Lung microvascular endothelial cell (primary cell): ENCODE measurements at regions not wholly inside any gene's neighbourhood (a gene's known extent, or its start where the extent isn't known, plus 50 kb on each side); places are given as distances from the start of the nearest gene placed in this dataset.

ENCODE experiments used
- DNase-seq, 2 donors: peaks; one replicate each; pipeline versions ENCODE4 v3.0.0 to v3.0.0-alpha.2; 2010; ENCODE audit warnings: low read depth in 2 of 2

DNA sequence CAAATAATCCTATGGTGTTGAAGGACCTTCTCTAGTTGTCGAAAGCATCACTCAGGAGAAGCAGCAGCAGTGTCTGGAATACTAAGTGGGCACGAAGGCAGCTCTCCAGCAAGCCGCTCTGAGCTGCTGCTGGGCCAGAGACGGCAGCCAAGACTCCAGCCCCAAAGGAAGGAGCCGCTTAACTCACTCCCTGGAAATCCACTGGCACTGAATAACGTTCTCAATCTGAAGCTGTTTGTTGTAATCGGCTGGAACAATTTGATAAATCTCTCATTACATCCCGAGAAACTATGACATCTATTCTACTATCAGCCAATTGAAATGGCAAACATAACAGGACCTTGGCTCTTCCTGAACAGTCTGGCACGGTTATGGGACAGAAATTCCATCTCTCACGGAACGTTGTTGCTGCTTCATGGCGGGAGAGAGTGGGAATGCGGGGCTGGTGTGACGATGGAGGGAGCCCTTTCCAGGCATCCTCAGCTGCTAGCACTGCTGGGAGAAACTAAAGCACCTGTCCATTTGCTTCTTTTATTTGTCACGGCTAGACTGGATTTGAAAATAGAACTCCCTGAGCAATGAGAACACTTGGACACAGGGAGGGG lies 331.5 kb upstream of the RNF32 start:
- DNase-seq: no peak

DNA sequence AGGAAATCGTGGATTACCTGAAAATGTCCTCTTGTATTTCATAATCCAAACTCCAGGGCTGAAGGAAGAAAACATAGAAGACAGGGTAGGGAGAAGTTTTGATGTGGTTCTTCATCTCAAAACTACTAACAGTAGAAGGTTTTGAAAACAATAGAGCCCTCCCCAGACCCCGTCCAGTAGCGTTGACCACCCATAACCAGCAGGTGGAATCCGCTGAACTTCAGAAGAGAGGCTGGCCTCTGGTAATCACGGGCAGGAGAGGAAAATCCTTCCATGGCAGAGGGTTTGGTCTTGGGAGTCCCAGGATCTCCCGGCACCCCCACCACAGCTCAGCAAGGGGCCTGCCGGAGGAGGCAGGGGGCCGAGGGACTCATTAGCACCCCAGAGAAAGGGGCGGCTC lies 333.4 kb upstream of the RNF32 start:
- DNase-seq: no peak

DNA sequence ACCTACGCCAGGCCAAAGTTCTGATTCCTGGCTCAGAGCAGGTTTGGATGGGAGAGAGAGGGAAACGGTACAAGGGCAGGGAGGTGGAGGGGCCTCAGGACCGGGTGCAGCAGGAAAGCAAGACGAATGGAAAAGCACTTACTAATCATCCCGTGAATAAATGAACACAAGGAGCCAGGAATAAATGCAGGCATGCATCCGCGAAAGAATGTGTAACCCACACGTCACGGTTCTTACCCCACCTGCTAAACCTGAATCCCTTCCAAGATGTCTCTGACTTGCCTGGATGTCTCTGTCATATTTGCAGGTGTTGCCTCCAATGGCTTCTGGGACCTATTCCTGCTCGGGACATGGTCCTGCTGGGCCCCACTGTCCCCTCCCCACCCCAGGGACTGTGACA lies 335.2 kb upstream of the RNF32 start:
- DNase-seq: no peak

DNA sequence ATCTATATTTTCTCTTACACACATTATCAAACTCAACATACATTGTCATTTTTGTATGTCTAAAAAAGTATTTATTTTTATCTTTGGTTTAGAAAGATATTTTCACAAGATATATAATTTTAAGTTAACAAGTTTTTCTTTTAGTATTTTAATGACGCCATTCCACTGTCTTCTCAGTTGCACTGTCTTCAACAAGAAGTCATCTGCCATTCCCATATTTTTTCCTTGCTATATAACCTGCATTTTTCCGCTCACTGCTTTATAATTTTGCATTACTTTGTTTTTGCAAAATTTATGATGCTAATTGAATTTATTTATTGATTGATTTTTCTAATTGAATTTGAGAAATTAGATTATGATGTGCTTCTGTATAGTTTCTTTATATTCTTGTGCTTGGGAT lies 357.8 kb upstream of the RNF32 start:
- DNase-seq: no peak

DNA sequence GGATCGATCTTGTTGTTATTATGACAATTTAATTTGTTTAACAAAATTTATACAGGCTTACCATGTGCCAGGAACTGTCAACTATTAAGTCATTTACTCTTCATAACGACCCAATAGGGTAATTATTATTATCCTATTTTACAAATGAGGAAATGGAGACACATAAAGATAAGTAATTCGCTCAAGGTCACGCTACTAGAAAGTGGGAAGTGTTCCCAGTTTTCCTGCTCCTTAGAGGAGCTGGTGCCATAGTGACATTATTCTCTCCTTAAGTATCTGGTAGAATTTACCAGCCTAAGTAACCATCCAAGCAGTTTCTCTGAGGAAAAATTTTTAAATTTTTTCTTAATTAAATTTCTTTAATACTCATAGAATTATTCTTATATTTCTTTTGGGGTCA lies 360.9 kb upstream of the RNF32 start:
- no peak for DNase-seq

DNA sequence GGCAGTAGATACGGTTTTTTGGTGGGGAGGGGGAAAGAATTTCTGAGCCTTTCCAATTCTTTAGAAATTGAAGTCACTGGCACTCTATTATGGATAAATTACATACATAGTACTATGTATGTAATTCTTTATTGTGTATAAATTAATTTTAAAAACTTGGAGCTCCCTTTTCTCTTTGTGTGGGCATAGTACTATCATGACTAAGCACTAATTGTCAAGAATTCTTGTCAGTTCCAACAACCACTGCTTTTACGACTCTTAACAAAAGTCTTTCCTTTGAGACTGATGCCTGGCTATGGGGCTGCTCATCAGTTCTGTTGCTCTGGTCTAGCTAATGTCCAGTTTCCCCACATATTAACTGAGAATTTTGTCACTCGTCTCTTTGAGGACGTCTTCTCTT lies 365.3 kb upstream of the RNF32 start:
- no peak for DNase-seq

DNA sequence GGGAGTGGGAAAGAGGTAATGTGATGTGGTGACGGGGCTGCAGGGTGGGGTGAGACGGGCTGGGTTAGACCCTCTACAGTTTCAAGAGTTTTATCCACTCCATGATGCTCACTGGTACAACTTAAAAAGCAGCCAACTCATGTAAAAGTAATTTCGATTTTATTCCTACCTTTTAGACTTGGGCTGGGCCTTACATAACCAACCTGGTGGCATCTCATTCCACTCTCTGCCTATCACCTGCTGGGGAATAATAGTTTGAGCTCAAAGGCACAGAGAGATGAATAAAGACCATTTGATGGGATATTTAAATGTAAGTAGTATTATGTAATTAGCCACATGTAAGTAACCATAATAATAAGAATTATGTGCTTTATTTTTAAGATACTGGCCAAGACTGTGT lies 366.0 kb upstream of the RNF32 start:
- no peak for DNase-seq

DNA sequence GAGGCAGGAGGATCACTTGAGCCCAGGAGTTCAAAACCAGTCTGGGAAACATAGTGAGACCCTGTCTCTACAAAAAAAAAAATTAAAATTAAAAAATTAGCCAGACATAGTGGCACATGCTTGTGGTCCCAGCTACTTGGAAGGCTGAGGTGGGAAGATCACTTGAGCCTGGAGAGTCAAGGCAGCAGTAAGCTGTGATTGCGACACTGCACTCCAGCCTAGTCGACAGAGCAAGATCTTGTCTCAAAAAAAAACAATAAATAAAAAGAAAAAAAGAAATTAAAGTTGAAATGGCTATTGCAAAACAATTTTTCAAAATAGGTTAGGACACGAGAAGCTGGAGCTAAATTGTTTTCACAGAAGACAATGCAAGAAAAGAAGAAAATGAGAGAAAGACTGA lies 379.0 kb upstream of the RNF32 start:
- no peak for DNase-seq

DNA sequence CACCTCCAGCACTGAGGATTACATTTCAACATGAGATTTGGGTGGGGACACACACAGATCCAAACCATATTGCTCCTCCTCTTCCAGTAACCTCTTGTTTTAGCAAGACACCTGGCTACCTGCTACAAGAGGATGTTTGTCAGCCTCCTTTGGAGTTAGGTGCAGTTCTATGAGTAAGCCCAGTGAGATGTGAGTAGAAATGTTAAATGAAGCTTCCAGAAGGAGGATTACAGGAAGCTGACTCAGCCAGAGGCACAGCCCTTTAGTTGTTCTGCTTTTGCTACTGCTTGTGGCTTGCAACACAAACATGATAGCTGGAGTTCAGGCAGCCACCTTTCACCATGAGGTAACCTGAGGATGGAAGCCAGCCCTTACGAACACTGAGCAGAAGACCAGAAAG lies 382.7 kb upstream of the RNF32 start:
- no peak for DNase-seq

DNA sequence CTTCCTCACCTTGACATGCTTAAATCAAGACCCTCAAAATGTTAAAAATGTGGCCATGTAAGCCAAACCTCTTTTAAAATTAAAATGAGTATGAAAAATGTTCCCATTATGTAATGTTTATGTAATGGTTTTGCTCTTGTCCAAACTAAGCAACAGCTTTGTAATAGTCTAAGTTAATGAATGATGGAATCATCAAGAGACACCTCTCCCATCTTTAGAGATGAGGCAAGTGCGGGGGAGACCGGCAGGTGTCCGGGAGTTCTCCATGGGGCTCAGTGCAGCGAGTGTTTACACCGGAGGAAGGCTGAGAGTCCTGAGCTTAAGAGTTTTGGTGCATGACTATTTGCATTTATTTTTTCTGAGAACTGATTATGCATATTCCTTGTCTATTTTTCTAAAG lies 384.9 kb upstream of the RNF32 start:
- no peak for DNase-seq

DNA sequence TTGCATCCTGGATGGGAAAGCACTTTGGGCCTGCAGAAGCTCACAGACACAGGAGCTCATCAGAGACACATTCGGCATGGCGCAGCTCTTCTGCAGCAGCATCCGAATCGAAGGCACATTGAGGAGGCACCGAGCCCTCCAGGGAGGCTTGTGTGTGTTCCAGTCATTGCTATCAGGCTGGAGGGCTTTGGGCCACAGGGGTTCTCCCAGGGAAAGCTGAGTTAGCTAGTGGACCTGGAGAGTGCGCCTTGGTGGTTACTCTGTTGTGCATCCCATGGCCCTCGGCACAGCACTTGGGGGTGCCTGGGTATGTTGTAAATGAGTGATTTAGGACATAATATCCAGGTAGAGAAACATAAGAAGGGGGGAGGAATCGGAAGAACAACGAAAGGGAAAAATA lies 388.7 kb upstream of the RNF32 start:
- no peak for DNase-seq

DNA sequence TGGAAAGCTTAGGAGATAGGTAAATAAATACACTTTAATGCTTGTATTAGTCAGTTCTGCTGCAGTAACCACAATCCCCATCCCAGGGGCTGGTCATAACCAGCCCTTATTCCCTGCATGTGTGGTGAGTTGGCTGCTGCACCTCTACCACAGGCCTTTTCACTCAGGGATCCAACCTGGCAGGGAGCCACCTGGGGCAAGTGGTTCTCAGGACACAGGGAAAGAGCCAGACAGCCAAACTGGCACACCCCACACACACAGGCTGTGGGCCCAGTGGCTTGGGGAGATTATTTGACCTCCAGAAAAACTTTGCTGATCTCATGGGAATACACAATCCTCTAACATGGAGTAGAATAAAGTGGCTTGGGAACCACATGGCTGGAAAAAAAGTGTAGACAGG lies 400.0 kb upstream of the RNF32 start:
- DNase-seq: no peak

DNA sequence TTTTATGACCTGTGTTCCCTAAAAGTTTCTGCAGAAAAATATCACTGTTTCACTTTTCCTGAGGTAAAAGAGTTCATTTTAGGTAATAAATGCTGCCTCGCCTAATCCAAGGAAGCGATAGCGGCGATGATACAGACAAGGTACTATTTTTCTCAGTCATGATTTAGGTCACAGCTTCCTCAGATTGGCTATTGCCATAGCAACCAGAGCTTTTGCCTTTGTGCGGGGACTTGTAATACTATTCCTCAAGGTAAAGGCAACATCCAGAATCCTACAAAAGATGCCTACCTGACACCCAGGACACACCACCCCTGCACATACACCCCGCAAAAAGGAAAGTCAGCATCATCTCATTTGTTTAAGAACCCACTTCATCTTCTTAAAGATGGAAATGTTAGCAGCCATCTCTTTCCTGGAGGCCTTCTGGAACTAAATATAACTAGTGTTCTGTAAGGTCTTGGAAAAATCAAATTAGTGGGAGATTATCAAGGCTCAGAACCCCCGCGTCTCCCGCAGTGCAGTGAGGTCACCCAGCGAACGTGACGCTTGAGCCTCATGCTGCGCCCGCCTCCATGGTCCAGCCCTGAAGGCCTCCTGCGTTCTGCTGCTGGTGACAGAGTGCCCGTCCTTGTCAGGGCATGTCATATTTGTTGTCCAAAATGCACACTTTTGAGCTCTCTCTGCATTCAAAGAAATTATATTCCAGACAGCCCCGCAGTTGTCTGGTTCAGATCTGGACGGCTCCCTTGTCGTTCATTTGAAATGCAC lies 402.0 kb upstream of the RNF32 start:
- no peak for DNase-seq

DNA sequence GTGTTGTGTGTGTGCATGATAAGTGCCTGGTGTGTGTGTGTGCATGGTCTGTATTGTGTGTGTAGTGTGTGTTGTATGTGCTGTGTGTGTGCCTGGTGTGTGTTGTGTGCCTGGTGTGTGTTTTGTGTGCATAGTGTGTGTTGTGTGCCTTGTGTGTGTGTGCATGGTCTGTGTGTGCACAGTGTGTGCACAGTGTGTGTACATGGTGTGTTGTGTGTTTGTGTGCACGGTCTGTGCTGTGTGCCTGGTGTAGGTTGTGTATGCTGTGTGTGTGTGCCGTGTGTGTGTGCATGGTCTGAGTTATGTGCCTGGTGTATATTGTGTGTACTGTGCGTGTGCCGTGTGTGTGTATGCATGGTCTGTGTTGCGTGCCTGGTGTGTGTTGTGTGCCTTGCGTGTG lies 403.0 kb upstream of the RNF32 start:
- DNase-seq: no peak

DNA sequence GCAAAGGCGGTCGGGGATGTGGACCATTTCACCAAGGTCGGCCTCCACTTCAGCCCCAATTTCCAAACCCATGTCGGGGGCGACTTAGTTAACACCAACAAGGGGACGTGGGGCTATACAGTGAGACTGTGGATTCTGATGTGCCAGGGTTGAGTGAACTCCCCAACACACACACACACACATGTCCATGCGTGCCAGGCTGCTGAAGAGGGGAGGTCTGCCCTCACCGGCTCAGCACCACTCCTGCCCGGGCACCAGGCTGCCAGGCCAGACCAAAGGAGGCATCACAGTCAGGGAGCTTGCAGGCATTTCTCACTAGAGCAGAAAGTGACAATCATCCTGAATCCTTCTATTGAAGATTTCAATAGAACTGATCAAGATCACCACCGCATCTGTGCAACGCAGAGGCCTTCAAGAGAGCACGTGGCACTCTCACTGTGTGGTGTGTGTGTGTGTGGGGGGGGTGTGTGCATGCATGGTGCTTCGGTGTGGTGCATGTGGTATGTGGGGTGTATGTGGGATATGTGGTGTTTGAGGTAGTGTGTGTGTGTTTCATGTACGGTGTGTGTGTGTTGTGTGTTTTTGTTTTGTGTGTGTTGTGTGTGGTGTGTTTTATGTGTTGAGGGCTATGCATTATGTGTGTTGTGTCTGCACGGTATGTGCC lies 403.5 kb upstream of the RNF32 start:
- no peak for DNase-seq

DNA sequence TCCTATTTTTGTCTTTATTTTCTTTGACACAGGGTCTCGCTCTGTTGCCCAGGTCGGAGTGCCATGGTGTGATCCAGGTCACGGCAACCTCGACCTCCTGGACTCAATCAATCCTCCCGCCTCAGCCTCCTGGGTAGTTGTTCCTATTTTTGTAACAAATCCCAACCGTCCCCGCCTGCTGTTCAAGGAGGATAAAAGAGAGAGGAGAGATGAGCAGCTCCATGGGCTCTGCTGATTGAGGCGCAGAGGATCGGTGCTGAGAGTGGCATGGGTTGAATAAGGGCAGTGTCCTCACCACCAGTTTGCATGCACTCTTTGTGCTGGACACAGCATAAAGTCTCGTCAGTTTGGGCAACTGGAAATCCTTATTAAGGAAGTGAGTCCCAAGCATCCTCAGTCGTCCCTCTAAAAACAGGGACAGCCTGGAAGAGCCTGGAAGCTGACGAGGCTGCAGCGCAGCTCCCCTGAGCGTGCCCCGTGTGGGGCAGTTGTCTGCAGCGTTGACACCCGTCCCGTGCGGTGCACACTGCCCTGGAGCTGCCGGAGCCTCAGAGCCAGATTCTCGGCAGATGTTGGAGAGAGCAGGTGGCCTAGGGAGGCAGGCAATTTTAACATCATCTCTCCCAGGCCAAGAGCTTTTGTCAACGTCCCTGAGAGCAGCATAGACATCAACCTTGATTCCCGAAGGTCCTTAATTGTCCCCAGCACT lies 404.2 kb upstream of the RNF32 start:
- DNase-seq: no peak

DNA sequence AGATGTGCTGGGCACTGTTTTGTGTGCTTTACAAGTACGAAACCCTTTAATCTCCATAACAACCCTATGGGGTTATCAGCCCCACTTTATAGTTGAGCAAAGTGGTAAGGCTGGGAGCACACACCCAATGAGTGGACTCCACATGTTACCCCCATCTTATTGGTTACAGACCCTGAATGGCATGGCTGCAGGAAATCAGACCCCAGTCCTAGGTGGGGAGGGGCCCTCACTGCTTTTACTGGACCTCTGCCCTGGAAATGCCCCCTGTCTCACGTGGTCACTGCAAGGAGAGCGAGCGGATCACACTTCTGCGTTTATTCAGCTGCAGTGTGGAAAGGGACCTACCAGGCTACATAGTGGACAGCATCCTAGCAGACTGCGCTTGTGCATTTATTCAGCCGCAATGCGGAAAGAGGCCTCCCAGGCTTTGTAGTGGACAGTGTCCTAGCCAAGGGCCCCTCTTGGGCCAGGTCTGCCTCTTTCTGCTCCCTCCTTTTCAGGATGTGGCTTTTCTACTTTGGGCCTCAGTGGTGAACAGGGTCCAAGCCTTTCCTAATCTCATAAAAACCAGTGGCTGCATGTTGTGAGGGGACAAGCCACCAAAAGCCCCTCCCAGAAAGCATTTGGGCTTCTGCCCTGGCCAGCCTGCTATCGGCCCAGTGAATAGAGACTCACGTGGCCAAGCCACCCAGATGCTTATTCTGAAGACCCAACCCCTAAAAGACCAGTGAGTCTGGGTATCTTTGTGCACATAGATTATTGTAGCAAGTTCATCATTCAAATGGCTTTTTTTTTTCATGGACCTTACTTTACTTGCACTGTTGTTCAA lies 405.7 kb upstream of the RNF32 start:
- no peak for DNase-seq

DNA sequence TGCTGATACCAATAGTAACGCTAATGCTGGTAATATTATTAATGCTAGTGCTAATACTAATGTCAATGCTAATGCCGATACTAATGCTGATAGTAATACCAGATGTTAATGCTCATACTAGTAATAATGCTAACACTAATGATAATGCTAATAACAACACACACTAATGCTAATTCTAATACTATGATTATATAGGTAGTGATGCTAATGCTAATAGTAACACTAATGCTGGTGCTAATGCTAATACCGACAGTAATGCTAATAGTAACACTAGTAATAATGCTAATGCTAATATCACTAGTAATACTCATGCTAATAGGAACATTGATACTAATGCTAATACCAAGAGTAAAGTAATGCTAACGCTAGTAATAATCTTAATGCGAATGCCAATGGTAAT lies 406.4 kb upstream of the RNF32 start:
- no peak for DNase-seq

DNA sequence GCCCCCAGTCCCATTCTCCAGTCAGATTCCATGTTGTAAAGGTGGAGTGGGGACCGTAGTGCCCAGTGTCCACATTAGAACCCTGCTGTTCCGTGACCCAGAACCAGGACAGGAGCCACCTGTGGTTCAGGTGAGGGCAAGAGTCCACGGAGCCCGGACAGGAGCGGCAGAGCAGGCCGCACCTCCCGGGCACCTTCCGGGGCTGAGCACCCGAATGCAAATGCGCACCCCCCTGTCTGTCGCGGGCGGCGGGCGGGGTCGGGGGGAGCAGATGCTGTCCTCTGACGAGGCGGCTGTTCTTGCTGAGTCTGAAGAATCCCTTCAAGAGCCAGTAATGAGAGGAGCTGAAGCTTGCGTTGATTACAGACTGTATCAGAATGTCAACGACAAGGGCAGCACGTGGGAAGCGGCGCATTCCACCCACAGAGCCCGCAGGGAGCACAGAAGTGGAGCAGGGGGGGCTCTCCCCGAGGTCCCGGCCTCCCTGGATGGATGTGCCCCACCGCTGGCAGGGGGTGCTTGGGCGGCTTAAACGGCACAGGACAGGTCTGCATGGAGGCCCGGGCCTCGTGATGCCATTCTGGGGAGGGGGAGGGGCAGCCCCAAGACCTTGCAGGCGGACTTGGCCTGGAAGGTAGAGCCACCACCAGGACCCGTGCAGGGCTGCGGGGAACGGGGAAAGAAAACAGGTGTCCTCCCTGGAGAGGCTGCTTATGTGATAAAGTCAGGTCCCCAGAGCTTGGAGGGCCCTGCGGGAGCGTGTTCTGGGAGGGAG lies 407.5 kb upstream of the RNF32 start:
- DNase-seq: no peak

DNA sequence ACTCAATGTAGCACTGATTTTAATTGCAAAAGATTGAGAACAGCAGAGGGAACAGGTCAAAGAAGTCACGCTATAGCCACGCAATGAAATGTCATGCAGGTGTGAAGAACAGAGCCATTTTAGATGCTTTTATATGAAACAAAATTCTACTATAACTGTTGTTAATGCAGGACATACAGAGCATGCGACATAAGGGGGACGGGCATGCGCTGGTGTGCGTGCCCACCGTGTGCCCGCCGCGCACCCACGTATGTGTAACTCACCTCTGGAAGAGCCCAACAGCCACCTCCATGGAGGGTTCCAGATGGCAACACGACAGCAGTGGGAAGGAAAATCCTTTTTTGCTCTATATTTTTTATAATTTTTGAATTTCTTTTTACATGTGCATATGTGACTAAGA lies 410.0 kb upstream of the RNF32 start:
- no peak for DNase-seq

DNA sequence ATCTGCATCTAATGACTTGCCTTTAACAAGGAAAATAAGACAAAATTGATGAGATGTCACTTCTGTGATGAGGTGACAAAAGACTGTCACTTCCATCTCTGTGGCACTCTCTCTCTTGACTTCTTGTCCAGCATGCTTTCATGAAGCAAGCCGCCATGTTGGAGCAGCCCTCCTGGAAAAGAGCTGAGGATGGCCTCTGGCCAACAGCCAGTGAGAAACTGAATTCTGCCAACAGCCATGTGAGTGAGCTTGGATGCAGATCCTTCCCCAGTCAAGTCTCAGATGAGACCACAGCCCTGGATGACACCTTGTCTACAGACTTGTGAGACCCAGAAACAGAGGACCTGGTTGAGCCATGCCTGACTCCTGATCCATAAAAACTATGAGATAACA lies 412.6 kb upstream of the SHH start:
- DNase-seq: no peak
